GM18867 (cell line): ENCODE measurements at regions not wholly inside any gene's neighbourhood (a gene's known extent, or its start where the extent isn't known, plus 50 kb on each side); places are given as distances from the start of the nearest gene placed in this dataset.
A peak's percentile ranks its signal among the peaks of the same experiment; 100 is the strongest.

Experiments
- ATAC-seq: cut with Tn5 transposase; IDR thresholded peaks from one replicate; pipeline ENCODE4 v1.9.1; 2021; ENCODE audit warnings: mild to moderate bottlenecking, moderate library complexity; ENCODE audit not compliant: unreplicated experiment

DNA sequence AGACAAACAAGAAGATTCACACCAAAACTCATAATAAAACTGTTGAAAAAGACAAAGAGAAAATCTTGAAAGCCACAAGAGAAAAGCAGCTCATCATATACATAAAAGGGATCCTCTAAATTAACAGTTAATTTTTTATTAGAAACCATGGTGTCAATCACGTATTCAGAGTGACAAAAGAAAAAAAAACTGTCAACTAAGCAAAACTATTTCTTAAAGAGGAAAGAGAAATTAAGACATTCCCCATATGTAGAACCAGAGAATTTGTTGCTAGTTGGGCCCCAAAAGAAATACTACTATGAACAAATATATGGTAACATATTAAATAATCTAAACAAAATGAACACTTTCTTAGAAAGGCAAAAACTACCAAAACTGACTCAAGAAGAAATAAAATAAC, 74.3 kb upstream of the TENT5A start:
- no peak for ATAC-seq

DNA sequence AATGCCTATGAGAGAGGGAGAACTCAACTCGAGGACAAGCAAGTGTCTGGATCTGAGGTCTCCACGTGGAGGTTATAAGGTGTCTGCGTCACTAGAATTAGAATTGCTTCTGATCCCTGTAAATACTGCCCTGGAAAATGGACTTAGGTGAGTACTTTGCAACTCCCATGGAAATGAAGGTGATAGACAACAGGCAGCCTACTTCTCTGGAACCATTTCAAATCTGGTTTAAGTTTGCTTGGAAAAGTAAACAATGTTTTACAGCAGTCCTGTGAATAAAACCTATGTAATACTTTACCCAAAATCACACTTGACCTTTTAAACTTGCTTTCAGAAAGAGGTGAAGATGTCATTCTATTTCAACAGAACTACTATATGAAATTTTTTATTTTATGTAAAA, 70.1 kb upstream of the TENT5A start:
- no peak for ATAC-seq

DNA sequence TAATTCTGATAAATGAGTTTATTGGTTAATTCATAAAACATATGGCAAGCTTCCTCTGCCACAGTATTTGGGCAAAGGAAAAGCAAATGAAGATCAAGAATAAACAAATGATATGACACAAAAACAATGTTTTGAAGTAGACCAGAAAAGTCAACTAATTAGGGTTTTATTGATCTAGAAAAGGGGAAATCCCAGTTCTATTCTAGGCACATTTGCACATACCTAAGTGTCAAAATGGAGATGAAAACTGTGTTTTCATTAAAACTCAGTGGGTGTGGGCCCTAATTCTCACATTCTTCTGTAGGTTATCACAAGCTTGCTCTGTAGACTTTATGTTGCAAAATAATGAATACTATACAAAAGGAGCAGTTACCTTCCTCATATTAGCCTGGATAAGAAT, 69.0 kb upstream of the TENT5A start:
- ATAC-seq = peak; percentile 21

DNA sequence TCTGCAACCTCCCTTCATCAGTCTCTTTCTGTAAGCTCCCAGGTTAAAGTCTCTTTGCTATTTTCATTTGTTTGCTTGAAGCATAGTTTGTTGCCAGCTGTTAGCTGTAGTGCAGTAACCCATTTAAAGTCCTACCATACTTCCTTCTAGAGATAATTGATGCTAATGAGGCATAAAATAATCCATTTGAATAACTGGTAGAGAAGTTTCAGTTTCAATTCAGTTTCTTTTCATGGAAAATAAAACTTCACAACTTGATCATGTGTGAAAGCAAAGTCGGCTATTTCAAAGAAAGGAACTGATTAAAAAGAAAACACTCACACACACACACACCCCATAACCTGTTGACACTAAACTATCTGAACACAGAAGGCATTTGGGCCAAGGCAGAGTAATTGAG, 68.5 kb upstream of the TENT5A start:
- ATAC-seq = peak; percentile 79

DNA sequence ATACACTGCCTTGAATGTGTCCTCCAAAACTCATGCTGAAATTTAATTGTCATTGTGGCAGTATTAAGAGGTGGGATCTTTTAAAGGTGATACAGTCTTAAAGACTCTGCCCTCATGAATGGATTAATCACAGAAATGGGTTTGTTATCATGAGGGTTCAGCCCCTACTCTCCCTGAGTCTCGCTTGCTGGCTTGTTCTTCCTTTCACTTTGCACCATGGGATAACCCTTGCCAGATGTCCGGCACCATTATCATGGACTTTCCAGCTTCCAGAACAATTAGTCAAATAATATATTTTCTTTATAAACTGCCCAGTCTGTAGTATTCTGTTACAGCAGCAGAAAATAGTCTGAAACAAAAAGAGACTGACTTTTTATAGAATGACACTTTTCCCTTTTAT, 67.9 kb upstream of the TENT5A start:
- ATAC-seq = no peak

DNA sequence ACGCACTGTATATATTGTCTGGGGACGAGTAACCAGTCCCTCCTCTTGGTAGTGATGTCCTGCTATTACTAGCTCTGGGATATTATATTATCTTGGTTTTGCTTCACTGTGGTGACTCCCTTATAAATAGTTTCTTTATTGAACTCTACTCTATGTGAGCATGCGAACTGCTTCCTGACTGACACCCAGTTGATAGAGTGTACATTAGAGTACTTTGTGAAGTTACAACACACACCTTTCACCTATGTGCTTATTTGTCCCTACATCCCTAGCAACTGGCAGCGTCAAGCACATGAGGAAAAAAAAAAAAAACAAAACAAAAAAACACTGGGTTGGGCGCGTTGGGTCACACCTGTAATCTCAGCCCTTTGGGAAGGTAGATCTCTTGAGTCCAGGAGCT, 67.3 kb upstream of the TENT5A start:
- ATAC-seq = no peak

DNA sequence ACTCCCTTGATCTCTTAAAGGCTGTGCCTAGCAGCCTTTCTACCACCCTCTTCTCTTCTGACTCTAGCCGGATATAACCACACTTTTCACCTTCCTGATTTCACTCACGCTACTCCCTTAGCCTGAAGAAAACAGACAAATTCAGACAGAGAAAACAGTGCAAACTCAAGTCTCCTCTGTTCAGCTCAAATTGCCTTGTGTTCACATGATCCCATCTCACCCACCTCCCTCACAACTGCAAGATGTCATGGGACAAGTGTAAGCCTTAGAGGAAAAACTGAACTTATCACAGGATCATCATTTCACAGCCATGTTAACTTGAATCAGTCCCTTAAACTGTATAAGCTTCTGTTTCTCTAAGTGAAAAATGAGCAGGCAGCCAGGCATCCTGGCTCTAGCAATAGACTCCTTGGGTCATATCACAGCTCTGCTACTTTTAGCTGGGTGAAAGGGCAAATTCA, 66.5 kb upstream of the TENT5A start:
- peak; percentile 49 for ATAC-seq

DNA sequence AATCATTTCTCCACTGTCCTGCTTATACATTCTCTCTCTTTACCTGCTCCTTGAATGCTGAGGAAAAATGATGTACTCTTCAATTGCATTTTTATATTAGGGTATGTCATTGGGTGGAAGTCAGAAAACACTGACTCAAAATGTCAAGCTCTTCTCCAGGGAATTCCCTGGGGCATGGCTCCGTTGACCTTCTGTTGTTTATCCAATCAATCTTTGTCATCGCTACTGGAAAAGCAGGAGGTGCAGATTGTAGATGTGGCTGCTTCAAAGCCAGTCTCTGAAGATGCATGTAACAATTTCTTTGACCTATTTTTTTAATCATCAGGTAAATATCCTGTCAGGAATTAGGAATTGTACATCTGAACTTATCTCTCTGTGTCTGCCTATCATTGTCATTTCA, 63.9 kb upstream of the TENT5A start:
- no peak for ATAC-seq

DNA sequence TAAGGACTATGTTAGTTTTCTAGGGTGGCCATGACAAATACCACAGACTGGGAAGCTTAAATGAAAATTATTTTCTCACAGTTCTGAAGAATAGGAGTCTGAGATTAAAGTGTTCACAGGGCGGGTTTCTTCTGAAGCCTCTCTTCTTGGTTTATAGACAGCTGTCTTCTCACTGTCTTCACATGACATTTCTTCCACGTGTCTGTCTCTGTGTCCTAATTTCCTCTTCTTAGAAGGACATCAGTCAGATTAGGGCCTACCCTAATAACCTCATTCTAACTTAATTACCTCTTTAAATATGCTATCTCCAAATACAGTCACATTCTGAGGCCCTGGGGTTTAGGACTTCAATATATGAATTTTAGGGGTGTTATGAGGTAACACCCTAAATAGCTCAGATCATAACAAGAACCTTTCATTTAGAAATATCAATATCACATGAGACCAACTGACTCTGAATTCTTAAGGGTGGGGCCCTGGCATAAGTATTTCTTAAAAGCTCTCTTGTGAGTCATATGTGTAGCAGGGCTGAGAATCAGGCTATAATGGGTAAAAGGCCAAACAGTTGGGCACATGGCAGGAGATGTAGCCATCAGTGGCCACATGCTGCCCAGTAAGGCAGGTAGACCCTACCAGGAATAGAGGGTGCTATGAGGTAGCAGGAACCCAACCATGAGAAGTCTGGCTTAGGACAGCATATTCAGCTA, 62.0 kb upstream of the TENT5A start:
- no peak for ATAC-seq

DNA sequence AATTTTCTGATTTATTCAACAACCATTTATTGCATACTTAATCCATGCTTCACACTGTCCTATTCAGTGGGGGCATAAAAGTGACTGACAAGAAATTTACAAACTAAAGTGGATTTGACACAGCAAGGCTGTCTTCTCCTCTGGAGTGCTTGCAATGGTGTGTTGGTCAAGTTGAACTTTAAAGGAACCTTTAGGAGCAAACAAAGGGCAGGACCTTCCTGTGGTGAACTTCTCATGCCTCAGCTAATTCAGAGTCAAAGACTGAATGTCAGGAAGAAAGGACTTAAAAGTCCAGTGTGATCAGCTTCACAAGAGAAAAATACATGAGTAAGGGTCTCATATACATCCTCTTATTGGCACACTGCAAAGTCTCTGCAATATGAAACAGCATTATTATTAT, 60.8 kb upstream of the TENT5A start:
- no peak for ATAC-seq

DNA sequence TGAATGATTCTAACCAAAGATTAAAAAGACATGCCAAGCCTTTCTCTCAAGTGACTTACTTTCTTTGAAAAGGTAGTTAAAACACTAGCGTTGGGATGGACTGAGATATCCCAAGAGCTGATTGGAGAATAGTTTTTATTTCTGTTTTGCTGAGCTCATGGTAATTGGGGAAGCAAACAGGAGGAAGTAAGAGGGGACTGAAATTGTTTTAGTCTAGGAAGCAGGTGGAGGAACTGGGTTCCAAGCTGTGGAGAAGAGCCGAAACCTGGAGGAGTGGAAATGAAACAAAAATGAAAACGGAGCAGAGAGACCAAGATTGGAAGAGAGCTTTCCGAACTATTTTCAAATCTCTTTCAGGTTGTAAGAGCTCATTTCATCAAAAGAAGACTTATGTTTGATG, 59.9 kb upstream of the TENT5A start:
- ATAC-seq = no peak

DNA sequence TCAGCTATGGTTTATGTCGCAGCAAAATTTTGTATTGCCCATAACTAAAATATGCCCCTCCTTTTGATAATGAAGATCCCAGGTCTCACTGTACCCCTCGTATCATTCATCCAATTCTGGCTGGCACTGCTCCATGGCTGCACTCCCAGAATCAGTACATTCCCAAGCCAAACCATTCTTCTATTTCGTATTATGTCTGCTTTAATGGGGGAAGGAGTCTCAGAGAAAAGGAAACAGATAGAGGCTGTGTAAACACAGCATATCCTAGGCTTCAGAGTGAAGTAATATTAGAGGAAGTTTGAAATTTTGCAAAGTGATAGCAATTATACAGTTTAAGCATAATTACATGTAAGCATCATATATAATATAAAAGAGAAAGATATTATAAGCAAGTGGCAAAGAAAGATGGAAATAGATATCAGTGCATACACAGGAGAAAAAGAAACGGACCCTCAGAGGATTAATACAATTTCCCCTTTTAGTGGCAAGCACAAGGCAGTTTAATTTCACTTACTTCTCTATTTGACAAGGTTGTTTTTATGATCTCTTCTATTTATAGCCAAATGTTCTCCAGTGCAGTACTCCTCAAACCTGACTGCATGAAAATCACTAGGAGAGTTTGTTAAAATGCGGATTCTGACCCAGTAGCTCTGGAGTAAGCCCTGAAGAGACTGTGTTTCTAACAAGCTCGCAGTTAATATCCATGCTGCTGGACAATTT, 56.5 kb upstream of the TENT5A start:
- ATAC-seq = no peak

DNA sequence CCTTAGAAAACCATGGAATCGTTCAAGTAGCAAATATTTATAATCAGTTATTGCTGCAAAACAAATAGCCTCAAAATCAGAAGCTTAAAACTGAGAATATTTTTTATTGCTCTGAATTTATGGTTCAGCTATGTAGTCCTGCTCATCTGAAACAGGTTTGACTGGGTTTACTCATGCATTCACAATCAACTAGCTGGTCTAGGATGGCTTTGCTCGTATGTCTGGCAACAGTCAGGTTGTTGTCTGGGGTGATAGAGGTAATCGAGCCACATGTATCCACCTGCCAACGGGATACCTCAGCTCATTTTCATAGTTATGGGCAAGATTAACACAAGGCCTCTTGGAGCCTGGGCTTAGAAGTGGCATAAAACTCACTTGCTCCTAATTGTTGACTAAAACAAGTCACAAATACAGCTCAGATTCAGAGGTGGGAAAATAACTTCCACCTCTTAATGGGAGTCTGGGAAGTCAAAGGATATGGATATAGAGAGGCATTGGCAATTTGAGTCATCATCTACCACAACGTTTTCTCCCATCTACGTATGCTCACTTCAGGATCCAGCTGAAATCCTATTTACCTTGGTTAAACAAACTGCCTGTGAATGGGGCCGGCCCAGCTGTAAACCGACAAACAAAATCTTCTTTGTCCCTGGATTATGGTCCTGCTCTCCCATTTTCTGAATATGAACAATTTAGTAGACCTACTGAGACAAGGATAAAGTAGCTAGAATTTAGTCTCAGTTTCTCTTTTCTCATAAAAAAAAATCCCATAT, 54.5 kb upstream of the TENT5A start:
- no peak for ATAC-seq

DNA sequence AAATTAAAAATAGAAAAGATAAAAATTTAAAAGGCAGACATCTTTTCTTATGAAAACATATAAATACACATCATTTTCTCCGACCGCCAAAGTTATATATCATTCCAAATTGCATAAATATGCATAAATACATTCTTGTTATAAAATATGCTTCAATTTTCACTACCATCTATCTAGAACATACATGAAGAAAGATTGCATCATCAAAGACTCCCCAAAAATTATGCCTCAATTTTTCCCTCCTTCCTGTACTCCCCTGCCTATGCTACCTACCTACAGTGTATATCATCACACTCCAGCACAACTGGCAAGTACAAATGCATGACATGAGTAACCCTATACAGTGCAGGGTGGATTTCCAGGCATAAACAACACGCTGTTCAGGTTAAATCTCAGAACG, 49.9 kb upstream of the TENT5A start:
- ATAC-seq = no peak
